GM12875 (cell line): ENCODE measurements at regions not wholly inside any gene's neighbourhood (a gene's known extent, or its start where the extent isn't known, plus 50 kb on each side); places are given as distances from the start of the nearest gene placed in this dataset.

Source experiments
- H3K4me3 ChIP-seq: one replicate; pipeline ENCODE4 v1.5.1; 2011; ENCODE audit warnings: low read depth, low read length, control low read depth
- TF ChIP-seq, protein P1 (sequence below): IDR thresholded peaks from 2 replicates; pipeline ENCODE4 v1.5.1; 2011; ENCODE audit warnings: low read depth, mild to moderate bottlenecking, control low read depth, inconsistent platforms, low read length, moderate library complexity, borderline replicate concordance; ENCODE audit not compliant: insufficient read depth

DNA sequence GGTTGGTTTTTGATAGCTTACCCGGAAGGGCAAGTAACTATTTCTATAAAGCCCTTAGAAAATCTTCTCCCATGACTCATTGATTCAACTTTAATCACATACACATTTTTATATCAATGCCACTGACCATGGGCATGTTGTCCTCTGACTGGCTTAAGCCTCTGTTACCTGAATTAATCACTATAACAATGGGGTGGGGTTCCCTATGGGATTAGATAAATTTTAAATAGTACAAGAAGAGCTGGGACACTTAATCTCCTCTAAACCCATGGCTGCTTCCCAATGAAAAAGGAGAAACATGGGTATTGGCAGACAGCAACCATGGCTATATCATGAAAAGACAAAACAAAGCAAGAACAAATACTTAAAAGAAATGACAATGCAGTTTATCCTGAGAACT lies 636.2 kb downstream of the BRINP1 start:
- TF ChIP-seq, protein P1, sequence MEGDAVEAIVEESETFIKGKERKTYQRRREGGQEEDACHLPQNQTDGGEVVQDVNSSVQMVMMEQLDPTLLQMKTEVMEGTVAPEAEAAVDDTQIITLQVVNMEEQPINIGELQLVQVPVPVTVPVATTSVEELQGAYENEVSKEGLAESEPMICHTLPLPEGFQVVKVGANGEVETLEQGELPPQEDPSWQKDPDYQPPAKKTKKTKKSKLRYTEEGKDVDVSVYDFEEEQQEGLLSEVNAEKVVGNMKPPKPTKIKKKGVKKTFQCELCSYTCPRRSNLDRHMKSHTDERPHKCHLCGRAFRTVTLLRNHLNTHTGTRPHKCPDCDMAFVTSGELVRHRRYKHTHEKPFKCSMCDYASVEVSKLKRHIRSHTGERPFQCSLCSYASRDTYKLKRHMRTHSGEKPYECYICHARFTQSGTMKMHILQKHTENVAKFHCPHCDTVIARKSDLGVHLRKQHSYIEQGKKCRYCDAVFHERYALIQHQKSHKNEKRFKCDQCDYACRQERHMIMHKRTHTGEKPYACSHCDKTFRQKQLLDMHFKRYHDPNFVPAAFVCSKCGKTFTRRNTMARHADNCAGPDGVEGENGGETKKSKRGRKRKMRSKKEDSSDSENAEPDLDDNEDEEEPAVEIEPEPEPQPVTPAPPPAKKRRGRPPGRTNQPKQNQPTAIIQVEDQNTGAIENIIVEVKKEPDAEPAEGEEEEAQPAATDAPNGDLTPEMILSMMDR, result no peak
- H3K4me3 ChIP-seq, result no peak overlapping the region

DNA sequence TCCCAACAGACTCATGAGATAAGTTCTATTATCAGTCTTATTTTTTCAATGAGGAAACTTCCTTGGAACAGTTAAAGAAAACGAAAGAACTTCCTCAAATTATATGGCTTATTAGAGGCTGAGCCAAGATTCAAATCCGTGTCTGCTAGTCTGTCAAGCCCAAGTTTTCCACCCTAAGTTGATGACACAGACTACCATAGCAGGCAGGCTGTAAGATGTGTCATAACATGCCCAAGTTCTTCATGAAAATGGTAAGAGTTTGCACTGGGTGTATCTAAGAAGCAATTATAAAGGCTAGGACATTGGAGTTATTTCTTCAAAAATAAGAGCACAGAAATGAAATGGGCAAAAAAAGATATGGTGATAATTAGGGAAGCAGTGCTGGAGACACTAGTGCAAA lies 634.5 kb downstream of the BRINP1 start:
- no peak overlapping the region for H3K4me3 ChIP-seq
- TF ChIP-seq, protein P1, result no peak

DNA sequence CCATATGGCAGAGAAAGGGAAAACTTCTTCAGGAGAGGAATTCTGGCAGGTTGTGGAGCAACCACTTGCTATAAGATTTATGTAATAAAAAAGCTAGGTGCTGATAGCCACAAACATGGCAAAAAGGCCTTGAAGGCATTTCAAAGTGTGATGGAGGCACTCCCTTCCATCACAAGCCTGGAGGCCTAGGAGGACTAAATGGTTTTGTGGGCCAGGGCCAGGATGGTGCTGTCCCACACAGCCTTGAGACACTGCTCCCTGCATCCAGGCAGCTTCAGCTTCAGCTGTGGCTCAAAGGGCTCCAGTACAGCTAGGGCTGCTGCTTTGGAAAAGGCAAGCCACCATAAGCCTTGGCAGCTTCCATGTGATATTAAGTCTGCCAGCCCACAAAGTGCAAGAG lies 632.8 kb downstream of the BRINP1 start:
- TF ChIP-seq, protein P1, result no peak
- no peak overlapping the region for H3K4me3 ChIP-seq

DNA sequence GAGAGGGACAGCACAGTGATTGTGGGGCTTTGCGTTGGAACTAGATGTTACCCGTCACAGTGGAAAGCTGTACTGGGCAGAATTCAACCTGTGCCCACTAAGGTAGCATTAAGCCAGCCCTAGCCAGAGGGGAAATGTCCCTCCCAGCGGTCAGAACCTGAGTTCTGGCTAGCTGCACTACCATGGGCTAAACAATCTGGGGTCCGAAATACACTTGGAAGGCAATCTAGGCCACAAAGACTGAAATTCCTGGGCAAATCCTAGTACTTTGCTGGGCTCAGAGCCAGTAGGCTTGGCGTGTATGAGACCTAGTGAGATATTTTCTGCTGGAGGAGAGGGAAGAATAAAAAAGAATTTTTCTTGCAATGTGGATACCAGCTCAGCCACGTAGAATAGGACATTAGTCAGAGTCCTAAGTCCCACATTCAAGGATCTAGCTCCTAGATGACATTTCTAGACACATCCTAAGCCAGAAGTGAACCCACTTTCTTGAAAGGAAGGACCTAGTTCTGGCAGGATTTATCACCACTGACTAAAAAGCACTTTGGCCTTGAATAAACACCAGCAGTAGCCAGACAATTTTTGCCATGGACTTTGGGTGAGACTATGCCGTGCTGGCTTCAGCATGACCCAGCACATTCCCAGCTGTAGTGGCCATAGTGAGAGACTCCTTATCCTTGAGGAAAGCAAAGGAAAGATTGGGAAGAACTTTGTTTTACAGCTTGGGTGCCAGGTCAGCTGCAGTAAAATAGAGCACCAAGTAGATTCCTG lies 618.0 kb downstream of the BRINP1 start:
- TF ChIP-seq, protein P1, result no peak
- H3K4me3 ChIP-seq, result no peak overlapping the region

DNA sequence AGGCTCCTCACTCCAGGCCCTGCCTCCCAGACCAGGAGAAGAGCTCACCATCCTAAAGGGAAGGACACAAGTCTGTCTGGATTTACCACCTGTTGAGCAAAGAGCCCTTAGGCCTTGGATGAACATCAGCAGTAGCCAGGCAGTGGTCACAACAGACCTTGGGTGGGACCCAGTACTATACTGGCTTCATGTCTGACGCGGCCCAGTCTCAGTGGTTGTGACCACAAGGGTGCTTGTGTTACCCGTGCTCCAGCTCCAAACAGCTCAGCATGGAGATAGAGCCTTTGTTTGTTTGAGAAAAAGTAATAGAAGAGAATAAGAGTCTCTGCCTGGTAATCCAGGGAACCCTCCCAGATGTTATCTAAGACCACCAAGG lies 617.4 kb downstream of the BRINP1 start:
- TF ChIP-seq, protein P1, result no peak
- no peak overlapping the region for H3K4me3 ChIP-seq

GRCh38 chr9:118761016-118761790 lies 608.0 kb downstream of the BRINP1 start:
- no peak overlapping the region for H3K4me3 ChIP-seq
- TF ChIP-seq, protein P1, result no peak

DNA sequence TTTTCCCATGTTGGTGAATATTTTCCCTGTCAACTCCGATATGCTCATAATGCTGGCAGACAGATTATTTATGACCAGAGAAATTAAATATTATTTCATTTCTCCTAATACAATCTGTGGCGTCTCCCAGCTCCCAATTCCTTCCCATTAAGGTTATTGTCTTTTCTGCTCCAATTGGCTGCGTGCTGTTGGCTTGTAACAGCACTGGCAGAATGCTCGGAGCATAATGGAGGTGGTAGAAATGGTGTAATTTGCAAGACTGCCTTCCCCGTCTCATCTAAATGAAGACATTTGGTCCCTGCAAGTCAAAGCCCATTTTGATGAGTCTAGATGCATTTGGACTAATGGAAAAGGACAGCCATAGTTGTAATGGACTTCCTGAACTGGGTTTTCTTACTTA lies 601.7 kb downstream of the BRINP1 start:
- TF ChIP-seq, protein P1, result no peak
- no peak overlapping the region for H3K4me3 ChIP-seq
